ENCODE measurements at regions not wholly inside any gene's neighbourhood (a gene's known extent, or its start where the extent isn't known, plus 50 kb on each side); places are given as distances from the start of the nearest gene placed in this dataset.

GRCh38 chr18:65349635-65350034 lies 401.2 kb upstream of the CDH7 start:
- TF ChIP-seq POLR2A (IDR thresholded peaks at IDR 0.05; ENCODE audit: low read depth) (no peak), CTCF (IDR thresholded peaks at IDR 0.05) (no peak), POLR2AphosphoS5 (IDR thresholded peaks at IDR 0.05) (no peak), EP300 (IDR thresholded peaks at IDR 0.05) (no peak)
- H3K36me3 ChIP-seq, result no peaks in the 10 kb centered on the region
- H3K27ac ChIP-seq (replicated peaks in 1 of 4), result no peak overlapping the region
- no peaks in the 10 kb centered on the region for H3K27me3 ChIP-seq
- H3K4me3 ChIP-seq, result no peak overlapping the region
- WGBS, result 83% methylated on average over 2 of the region's 2 CpGs
- no peak for DNase-seq (ENCODE audit: extremely low spot score)
- no peaks in the 10 kb centered on the region for H3K4me1 ChIP-seq
- H3K9me3 ChIP-seq, result no peaks in the 10 kb centered on the region
- intact Hi-C loops (cut with DNase I), result no loop called here

GRCh38 chr18:65347446-65347845 lies 403.4 kb upstream of the CDH7 start:
- H3K27ac ChIP-seq (replicated peaks in 1 of 4), result no peak overlapping the region
- intact Hi-C loops (cut with DNase I), result no loop called here
- whole genome bisulfite sequencing, result 68% methylated on average over 6 of the region's 6 CpGs
- H3K4me1 ChIP-seq, result no peaks in the 10 kb centered on the region
- DNase-seq (ENCODE audit: extremely low spot score), result no peak
- no peaks in the 10 kb centered on the region for H3K27me3 ChIP-seq
- peaks cover 0 to 5% (median 0%) of the 10 kb centered on the region in 4 donors for H3K9me3 ChIP-seq
- no peak overlapping the region for H3K4me3 ChIP-seq
- no peaks in the 10 kb centered on the region for H3K36me3 ChIP-seq
- no peak for TF ChIP-seq POLR2AphosphoS5 (IDR thresholded peaks at IDR 0.05)

- intact Hi-C loops (cut with DNase I), result no loop called here
- Histone ChIP-seq H3K36me3 (no peaks in the 10 kb centered on the region), H3K27me3 (no peaks in the 10 kb centered on the region), H3K27ac (replicated peaks in 1 of 4) (no peak overlapping the region), H3K4me3 (no peak overlapping the region), H3K9me3 (peaks cover 0 to 5% (median 0%) of the 10 kb centered on the region in 4 donors), H3K4me1 (no peaks in the 10 kb centered on the region)
- 72% methylated on average over 3 of the region's 3 CpGs for WGBS
- no peak for TF ChIP-seq EP300 (IDR thresholded peaks at IDR 0.05)
- TF ChIP-seq POLR2AphosphoS5 (IDR thresholded peaks at IDR 0.05), result no peak
- no peak for TF ChIP-seq CTCF (IDR thresholded peaks at IDR 0.05)
- no peak for TF ChIP-seq POLR2A (IDR thresholded peaks at IDR 0.05; ENCODE audit: low read depth)
- no peak for DNase-seq (ENCODE audit: extremely low spot score)
These were observed 404.7 kb upstream of the CDH7 start for GRCh38 chr18:65346086-65346485.

GRCh38 chr18:65343571-65343970 lies 407.2 kb upstream of the CDH7 start:
- WGBS, result 89% methylated on average over 5 of the region's 5 CpGs
- H3K27me3 ChIP-seq, result no peaks in the 10 kb centered on the region
- peaks cover 0 to 5% (median 0%) of the 10 kb centered on the region in 4 donors for H3K9me3 ChIP-seq
- H3K4me1 ChIP-seq, result no peaks in the 10 kb centered on the region
- H3K27ac ChIP-seq (replicated peaks in 1 of 4), result no peak overlapping the region
- TF ChIP-seq CTCF (IDR thresholded peaks at IDR 0.05) (no peak), EP300 (IDR thresholded peaks at IDR 0.05) (no peak), POLR2AphosphoS5 (IDR thresholded peaks at IDR 0.05) (no peak), POLR2A (IDR thresholded peaks at IDR 0.05; ENCODE audit: low read depth) (no peak)
- H3K4me3 ChIP-seq, result no peak overlapping the region
- H3K36me3 ChIP-seq, result no peaks in the 10 kb centered on the region
- DNase-seq (ENCODE audit: extremely low spot score), result no peak
- intact Hi-C loops (cut with DNase I), result no loop called here

- H3K4me3 ChIP-seq, result no peak overlapping the region
- DNase-seq (ENCODE audit: extremely low spot score), result no peak
- H3K27me3 ChIP-seq, result no peaks in the 10 kb centered on the region
- WGBS, result 95% methylated on average over 3 of the region's 3 CpGs
- intact Hi-C loops (cut with DNase I), result no loop called here
- no peaks in the 10 kb centered on the region for H3K4me1 ChIP-seq
- H3K36me3 ChIP-seq, result no peaks in the 10 kb centered on the region
- TF ChIP-seq POLR2A (IDR thresholded peaks at IDR 0.05; ENCODE audit: low read depth), result no peak
- no peak for TF ChIP-seq POLR2AphosphoS5 (IDR thresholded peaks at IDR 0.05)
- no peak for TF ChIP-seq CTCF (IDR thresholded peaks at IDR 0.05)
- no peak for TF ChIP-seq EP300 (IDR thresholded peaks at IDR 0.05)
- H3K9me3 ChIP-seq, result no peaks in the 10 kb centered on the region
- no peak overlapping the region for H3K27ac ChIP-seq (replicated peaks in 1 of 4)
These were observed 414.4 kb upstream of the CDH7 start for GRCh38 chr18:65336411-65336810.

Measured in esophagus muscularis mucosa (tissue), 4 donors.